Suprapubic skin (tissue), 4 donors: ENCODE measurements at regions not wholly inside any gene's neighbourhood (a gene's known extent, or its start where the extent isn't known, plus 50 kb on each side); places are given as distances from the start of the nearest gene placed in this dataset.

ENCODE experiments used
- DNase-seq, 2 donors: peaks; one replicate each; pipeline ENCODE4 v3.0.0-alpha.2; 2019; ENCODE audit warnings: low spot score in 2 of 2
- H3K27ac ChIP-seq: fragments of 200-600 bp; sonication (generic); one replicate; pipeline ENCODE4 v1.5.1; 2019
- H3K27me3 ChIP-seq: fragments of 200-600 bp; sonication (generic); one replicate; pipeline ENCODE4 v1.5.1; 2019
- H3K36me3 ChIP-seq: fragments of 200-600 bp; sonication (generic); one replicate; pipeline ENCODE4 v1.5.1; 2019
- H3K4me1 ChIP-seq: fragments of 200-600 bp; sonication (generic); one replicate; pipeline ENCODE4 v1.5.1; 2019
- H3K4me3 ChIP-seq: fragments of 200-600 bp; sonication (generic); one replicate; pipeline ENCODE4 v1.5.1; 2019; ENCODE audit warnings: mild to moderate bottlenecking
- H3K9me3 ChIP-seq: fragments of 200-600 bp; sonication (generic); one replicate; pipeline ENCODE4 v1.5.1; 2019
- CTCF ChIP-seq, 2 donors: fragments of 200-600 bp in 1 of 2; fragments of 450-650 bp in 1 of 2; sonication (generic) in 1 of 2; IDR thresholded peaks; one replicate each; pipeline ENCODE4 v1.5.1; 2016 to 2019; ENCODE audit warnings: antibody characterized with exemption in 2 of 2, mild to moderate bottlenecking in 1 of 2, moderate library complexity in 1 of 2
- EP300 ChIP-seq: sonication (generic); formaldehyde crosslinking; IDR thresholded peaks from one replicate; pipeline ENCODE4 v1.6.1; 2017; ENCODE audit warnings: antibody characterized with exemption
- POLR2A ChIP-seq, 2 donors: fragments of 450-650 bp; IDR thresholded peaks; one replicate each; pipeline ENCODE4 v1.6.1; 2017; ENCODE audit warnings: antibody characterized with exemption in 2 of 2, mild to moderate bottlenecking in 2 of 2, moderate library complexity in 2 of 2
- POLR2AphosphoS5 ChIP-seq, 3 donors: sonication (generic); formaldehyde crosslinking; IDR thresholded peaks; one replicate each; pipeline ENCODE4 v1.6.1; 2017; ENCODE audit warnings: antibody characterized with exemption in 3 of 3
- WGBS: methylation state at CpG from one replicate; pipeline ENCODE4 v1.1.5; 2018; 5-methylcytosine and 5-hydroxymethylcytosine counted together

- Histone ChIP-seq H3K4me3 (no peak overlapping the region), H3K9me3 (no peaks in the 10 kb centered on the region), H3K36me3 (no peaks in the 10 kb centered on the region), H3K4me1 (no peaks in the 10 kb centered on the region), H3K27ac (no peak overlapping the region), H3K27me3 (no peaks in the 10 kb centered on the region)
- WGBS = 84% methylated on average over 6 of the region's 6 CpGs
- TF ChIP-seq CTCF (IDR thresholded peaks at IDR 0.05) (no peak), EP300 (no peak), POLR2A (IDR thresholded peaks at IDR 0.05) (no peak), POLR2AphosphoS5 (IDR thresholded peaks at IDR 0.05) (no peak)
- no peak for DNase-seq
Measured at GRCh38 chr15:70569714-70570231, 193.6 kb downstream of the UACA start.

- Histone ChIP-seq H3K9me3 (no peaks in the 10 kb centered on the region), H3K27me3 (no peaks in the 10 kb centered on the region), H3K4me1 (no peaks in the 10 kb centered on the region), H3K27ac (no peak overlapping the region), H3K36me3 (no peaks in the 10 kb centered on the region), H3K4me3 (no peak overlapping the region)
- 58% methylated on average over 4 of the region's 4 CpGs for WGBS
- peak in 1 of 2 donors; percentile 23 for DNase-seq
- TF ChIP-seq CTCF (IDR thresholded peaks at IDR 0.05) = no peak
- TF ChIP-seq POLR2A (IDR thresholded peaks at IDR 0.05) = no peak
- TF ChIP-seq POLR2AphosphoS5 (IDR thresholded peaks at IDR 0.05) = no peak
- TF ChIP-seq EP300 = no peak
Measured at GRCh38 chr15:70569091-70569713, 194.2 kb downstream of the UACA start.

- no peak overlapping the region for H3K4me3 ChIP-seq
- H3K36me3 ChIP-seq = no peaks in the 10 kb centered on the region
- WGBS = 89% methylated on average over 11 of the region's 11 CpGs
- TF ChIP-seq POLR2AphosphoS5 (IDR thresholded peaks at IDR 0.05) = no peak
- no peak for TF ChIP-seq CTCF (IDR thresholded peaks at IDR 0.05)
- TF ChIP-seq POLR2A (IDR thresholded peaks at IDR 0.05) = no peak
- no peak for TF ChIP-seq EP300
- no peak overlapping the region for H3K27ac ChIP-seq
- no peaks in the 10 kb centered on the region for H3K9me3 ChIP-seq
- peak in 1 of 2 donors; percentile 45 for DNase-seq
- no peaks in the 10 kb centered on the region for H3K4me1 ChIP-seq
- H3K27me3 ChIP-seq = no peaks in the 10 kb centered on the region
Measured at GRCh38 chr15:70566989-70567388, 196.4 kb downstream of the UACA start.

- TF ChIP-seq POLR2AphosphoS5 (IDR thresholded peaks at IDR 0.05) (no peak), EP300 (no peak)
Measured at GRCh38 chr15:70566047-70566835, 197.1 kb downstream of the UACA start.

GRCh38 chr15:70563561-70564095, 199.7 kb downstream of the UACA start:
- Histone ChIP-seq H3K4me3 (no peak overlapping the region), H3K4me1 (peaks cover 13% of the 10 kb centered on the region), H3K36me3 (no peaks in the 10 kb centered on the region), H3K9me3 (no peaks in the 10 kb centered on the region), H3K27me3 (peaks cover 6% of the 10 kb centered on the region), H3K27ac (no peak overlapping the region)
- TF ChIP-seq POLR2AphosphoS5 (IDR thresholded peaks at IDR 0.05) (no peak), POLR2A (IDR thresholded peaks at IDR 0.05) (no peak), EP300 (no peak), CTCF (IDR thresholded peaks at IDR 0.05) (no peak)
- peak in 1 of 2 donors; percentile 55 for DNase-seq
- 92% methylated on average over 2 of the region's 6 CpGs for WGBS

More at GRCh38 chr15:70566047-70566835, 197.1 kb downstream of the UACA start:
- Histone ChIP-seq H3K36me3 (no peaks in the 10 kb centered on the region), H3K4me1 (no peaks in the 10 kb centered on the region), H3K4me3 (no peak overlapping the region), H3K9me3 (no peaks in the 10 kb centered on the region), H3K27me3 (peaks cover 2% of the 10 kb centered on the region), H3K27ac (no peak overlapping the region)
- peak in 1 of 2 donors; percentile 45 for DNase-seq
- 80% methylated on average over 14 of the region's 14 CpGs for WGBS
